Effector CD8-positive, alpha-beta T cell (primary cell): ENCODE measurements at regions not wholly inside any gene's neighbourhood (a gene's known extent, or its start where the extent isn't known, plus 50 kb on each side); places are given as distances from the start of the nearest gene placed in this dataset.
"Not testable (repeated sequence)": the region's sequence is repeated elsewhere in the genome, so short reads cannot be mapped to it uniquely, and the experiment has no call there.

Source experiments
- DNase-seq: peaks from one replicate; lab custom pipeline; 2025; lab: John Stamatoyannopoulos, UW

- no peak for DNase-seq
Observed at GRCh38 chr1:4064150-4064889, 164.2 kb upstream of the C1orf174 start.

GRCh38 chr1:4066860-4067599 is 167.0 kb upstream of the C1orf174 start:
- DNase-seq, result no peak

- DNase-seq, result no peak
Observed at GRCh38 chr1:4068076-4068475, 168.0 kb upstream of the C1orf174 start.

GRCh38 chr1:4071653-4072052 is 171.6 kb upstream of the C1orf174 start:
- no peak for DNase-seq

GRCh38 chr1:4072481-4073153 is 172.5 kb upstream of the C1orf174 start:
- DNase-seq, result no peak

- no peak for DNase-seq
Observed at GRCh38 chr1:4075436-4076225, 175.6 kb upstream of the C1orf174 start.

GRCh38 chr1:4076346-4076745 is 176.3 kb upstream of the C1orf174 start:
- no peak for DNase-seq

- not testable (repeated sequence) for DNase-seq
Observed at GRCh38 chr1:4078091-4078962, 178.3 kb upstream of the C1orf174 start.

- no peak for DNase-seq
Observed at GRCh38 chr1:4079815-4080214, 179.7 kb upstream of the C1orf174 start.

GRCh38 chr1:4081806-4082711 is 182.0 kb upstream of the C1orf174 start:
- no peak for DNase-seq

- DNase-seq, result no peak
Observed at GRCh38 chr1:4083231-4084047, 183.4 kb upstream of the C1orf174 start.

- DNase-seq, result no peak
Observed at GRCh38 chr1:4084048-4084431, 184.0 kb upstream of the C1orf174 start.

- DNase-seq, result no peak
Observed at GRCh38 chr1:4084446-4084845, 184.4 kb upstream of the C1orf174 start.

- DNase-seq, result no peak
Observed at GRCh38 chr1:4084896-4085295, 184.8 kb upstream of the C1orf174 start.

GRCh38 chr1:4085546-4085945 is 185.5 kb upstream of the C1orf174 start:
- no peak for DNase-seq

GRCh38 chr1:4086085-4086850 is 186.2 kb upstream of the C1orf174 start:
- no peak for DNase-seq

GRCh38 chr1:4086921-4087320 is 186.8 kb upstream of the C1orf174 start:
- no peak for DNase-seq
